Ovary (tissue), 7 donors: ENCODE measurements at regions not wholly inside any gene's neighbourhood (a gene's known extent, or its start where the extent isn't known, plus 50 kb on each side); places are given as distances from the start of the nearest gene placed in this dataset.

Source experiments
- DNase-seq, 5 donors: peaks; one replicate each; pipeline ENCODE4 v3.0.0-alpha.2; 2019 to 2020
- H3K27ac ChIP-seq, 2 donors: fragments of 200-600 bp; one replicate each; pipeline versions ENCODE4 v1.5.1 to v1.8.0; 2019 to 2022
- H3K27me3 ChIP-seq: fragments of 200-600 bp; one replicate; pipeline ENCODE4 v1.8.0; 2022
- H3K36me3 ChIP-seq: fragments of 200-600 bp; sonication (generic); one replicate; pipeline ENCODE4 v1.5.1; 2019
- H3K4me1 ChIP-seq: one replicate; pipeline ENCODE4 v1.8.1; 2013; ENCODE audit warnings: mild to moderate bottlenecking, moderate library complexity; ENCODE audit not compliant: insufficient read depth
- H3K4me3 ChIP-seq: fragments of 200-600 bp; sonication (generic); one replicate; pipeline ENCODE4 v1.5.1; 2017
- H3K9me3 ChIP-seq, 2 donors: fragments of 200-600 bp in 1 of 2; sonication (generic) in 1 of 2; one replicate each; pipeline versions ENCODE4 v1.5.1 to v1.8.1; 2013 to 2019; ENCODE audit warnings: mild to moderate bottlenecking in 1 of 2, moderate library complexity in 1 of 2
- CTCF ChIP-seq, 3 donors: fragments of 450-650 bp in 2 of 3; fragments of 200-600 bp in 1 of 3; IDR thresholded peaks; one replicate each; pipeline versions ENCODE4 v1.5.1 to v1.8.0; 2016 to 2022; ENCODE audit warnings: antibody characterized with exemption in 3 of 3, mild to moderate bottlenecking in 1 of 3
- EP300 ChIP-seq: sonication (generic); formaldehyde crosslinking; IDR thresholded peaks from one replicate; pipeline ENCODE4 v1.6.1; 2017; ENCODE audit warnings: antibody characterized with exemption
- POLR2A ChIP-seq: fragments of 450-650 bp; IDR thresholded peaks from one replicate; pipeline ENCODE4 v1.6.1; 2017; ENCODE audit warnings: antibody characterized with exemption, mild to moderate bottlenecking, moderate library complexity
- WGBS, 3 donors: extraction: QIAGEN DNeasy Blood & Tissue Kit in 1 of 3; methylation state at CpG; one replicate each; pipeline versions ENCODE4 v1.1.5 to v1.1.7; 2013 to 2017; 5-methylcytosine and 5-hydroxymethylcytosine counted together
- intact Hi-C, 4 donors: fragments of 100-400 bp; cut with DNase I; formaldehyde crosslinking; loops; one replicate each; pipeline versions ENCODE4 v1.11.0 to v1.15.1; 2022 to 2023
- donor health status: DM: no; HTN: no; CAD: no; lungs with moderate emphysema.
- donor health status: DM: no; HTN: no; CAD: no.
- donor health status: Bipolar disorder and iron deficiency.
- donor health status: DM: no; HTN: no; CAD: no.
- donor health status: DM: yes; HTN: yes; CAD: no.

- H3K27me3 ChIP-seq: no peaks in the 10 kb centered on the region
- 62 to 73% (median 69%) methylated on average over 1 of the region's 1 CpG for WGBS, 3 donors
These were observed 353.8 kb upstream of the FAR2 start for GRCh38 chr12:28795311-28795710.

GRCh38 chr12:28799348-28799747 lies 349.7 kb upstream of the FAR2 start:
- intact Hi-C loops: no loop called here
- H3K9me3 ChIP-seq: no peaks in the 10 kb centered on the region
- no peak overlapping the region for H3K4me3 ChIP-seq
- H3K27me3 ChIP-seq: no peaks in the 10 kb centered on the region
- no peaks in the 10 kb centered on the region for H3K4me1 ChIP-seq
- H3K36me3 ChIP-seq: no peaks in the 10 kb centered on the region
- H3K27ac ChIP-seq: no peak overlapping the region
- DNase-seq: no peak
- TF ChIP-seq CTCF (IDR thresholded peaks at IDR 0.05) (no peak), POLR2A (no peak), EP300 (no peak)
- WGBS, 3 donors: 96 to 100% (median 96%) methylated on average over 1 of the region's 1 CpG

More at GRCh38 chr12:28795311-28795710, 353.8 kb upstream of the FAR2 start:
- no peak overlapping the region for H3K27ac ChIP-seq
- no peak for DNase-seq
- no peaks in the 10 kb centered on the region for H3K36me3 ChIP-seq
- H3K4me3 ChIP-seq: no peak overlapping the region
- no peaks in the 10 kb centered on the region for H3K9me3 ChIP-seq
- H3K4me1 ChIP-seq: no peaks in the 10 kb centered on the region
- intact Hi-C loops: no loop called here
- TF ChIP-seq POLR2A: no peak
- no peak for TF ChIP-seq EP300
- TF ChIP-seq CTCF (IDR thresholded peaks at IDR 0.05): no peak

GRCh38 chr12:28800129-28800528 lies 348.9 kb upstream of the FAR2 start:
- Histone ChIP-seq H3K27ac (no peak overlapping the region), H3K27me3 (no peaks in the 10 kb centered on the region), H3K9me3 (no peaks in the 10 kb centered on the region), H3K4me3 (no peak overlapping the region), H3K36me3 (no peaks in the 10 kb centered on the region), H3K4me1 (no peaks in the 10 kb centered on the region)
- WGBS, 3 donors: 91% methylated on average over 1 of the region's 1 CpG
- intact Hi-C loops: no loop called here
- no peak for TF ChIP-seq CTCF (IDR thresholded peaks at IDR 0.05)
- TF ChIP-seq EP300: no peak
- no peak for TF ChIP-seq POLR2A
- no peak for DNase-seq

GRCh38 chr12:28802706-28803438 lies 346.2 kb upstream of the FAR2 start:
- TF ChIP-seq POLR2A: no peak
- no peak for TF ChIP-seq CTCF (IDR thresholded peaks at IDR 0.05)
- TF ChIP-seq EP300: no peak
- no peaks in the 10 kb centered on the region for H3K36me3 ChIP-seq
- 77 to 86% (median 85%) methylated on average over 5 of the region's 5 CpGs for WGBS, 3 donors
- H3K4me1 ChIP-seq: no peaks in the 10 kb centered on the region
- H3K9me3 ChIP-seq: no peaks in the 10 kb centered on the region
- no peak for DNase-seq
- H3K27me3 ChIP-seq: no peaks in the 10 kb centered on the region
- no peak overlapping the region for H3K4me3 ChIP-seq
- no peak overlapping the region for H3K27ac ChIP-seq
- intact Hi-C loops: no loop called here
